ENCODE measurements at regions not wholly inside any gene's neighbourhood (a gene's known extent, or its start where the extent isn't known, plus 50 kb on each side); places are given as distances from the start of the nearest gene placed in this dataset.

DNA sequence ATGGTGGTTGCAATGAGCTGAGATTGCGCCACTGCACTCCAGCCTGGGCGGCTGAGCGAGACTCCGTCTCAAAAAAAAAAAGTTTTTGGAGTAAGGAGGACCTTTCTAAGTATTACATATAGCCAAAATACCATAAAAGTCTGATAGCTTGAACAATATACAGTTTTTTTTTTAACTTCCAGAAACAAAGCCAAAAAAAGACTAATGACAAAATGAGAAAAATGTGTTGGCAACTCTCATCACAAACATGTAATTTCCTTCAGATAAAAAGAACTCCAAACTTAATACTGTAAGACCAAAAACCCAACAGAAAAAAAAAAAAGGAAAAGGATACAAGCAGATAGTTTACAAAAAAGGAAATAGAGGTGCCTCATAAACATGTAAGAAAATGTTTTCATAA lies 68.2 kb upstream of the MED4 start:
- H3K9ac ChIP-seq (replicated peaks; ENCODE audit: extremely low read depth, insufficient read depth, low read length), result no peak overlapping the region
- TF ChIP-seq GATA2 (IDR thresholded peaks at IDR 0.05; ENCODE audit: insufficient read depth, insufficient read length, low read depth, low read length), result no peak
- no peak for TF ChIP-seq EZH2 (IDR thresholded peaks at IDR 0.05; ENCODE audit: borderline replicate concordance, low read depth, low read length, severe bottlenecking)
- TF ChIP-seq, protein P1, sequence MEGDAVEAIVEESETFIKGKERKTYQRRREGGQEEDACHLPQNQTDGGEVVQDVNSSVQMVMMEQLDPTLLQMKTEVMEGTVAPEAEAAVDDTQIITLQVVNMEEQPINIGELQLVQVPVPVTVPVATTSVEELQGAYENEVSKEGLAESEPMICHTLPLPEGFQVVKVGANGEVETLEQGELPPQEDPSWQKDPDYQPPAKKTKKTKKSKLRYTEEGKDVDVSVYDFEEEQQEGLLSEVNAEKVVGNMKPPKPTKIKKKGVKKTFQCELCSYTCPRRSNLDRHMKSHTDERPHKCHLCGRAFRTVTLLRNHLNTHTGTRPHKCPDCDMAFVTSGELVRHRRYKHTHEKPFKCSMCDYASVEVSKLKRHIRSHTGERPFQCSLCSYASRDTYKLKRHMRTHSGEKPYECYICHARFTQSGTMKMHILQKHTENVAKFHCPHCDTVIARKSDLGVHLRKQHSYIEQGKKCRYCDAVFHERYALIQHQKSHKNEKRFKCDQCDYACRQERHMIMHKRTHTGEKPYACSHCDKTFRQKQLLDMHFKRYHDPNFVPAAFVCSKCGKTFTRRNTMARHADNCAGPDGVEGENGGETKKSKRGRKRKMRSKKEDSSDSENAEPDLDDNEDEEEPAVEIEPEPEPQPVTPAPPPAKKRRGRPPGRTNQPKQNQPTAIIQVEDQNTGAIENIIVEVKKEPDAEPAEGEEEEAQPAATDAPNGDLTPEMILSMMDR (IDR thresholded peaks at IDR 0.05; ENCODE audit: extremely low read depth in 1 of 2, insufficient read depth in 1 of 2, low read depth in 1 of 2, low read length in 2 of 2), result no peak
- TF ChIP-seq JUN (IDR thresholded peaks at IDR 0.05; ENCODE audit: borderline replicate concordance, insufficient read depth, insufficient read length, low read depth), result no peak
- TF ChIP-seq MYC (IDR thresholded peaks at IDR 0.05; ENCODE audit: low read depth, low read length), result no peak
- TF ChIP-seq POLR2AphosphoS5 (IDR thresholded peaks at IDR 0.05; ENCODE audit: insufficient read depth, low read depth, low read length), result no peak
- TF ChIP-seq, protein P2, sequence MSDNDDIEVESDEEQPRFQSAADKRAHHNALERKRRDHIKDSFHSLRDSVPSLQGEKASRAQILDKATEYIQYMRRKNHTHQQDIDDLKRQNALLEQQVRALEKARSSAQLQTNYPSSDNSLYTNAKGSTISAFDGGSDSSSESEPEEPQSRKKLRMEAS (IDR thresholded peaks at IDR 0.05; ENCODE audit: insufficient read depth, insufficient read length), result no peak
- TF ChIP-seq FOS (IDR thresholded peaks at IDR 0.05; ENCODE audit: borderline replicate concordance, insufficient read depth, low read length), result no peak
- TF ChIP-seq POLR2A (IDR thresholded peaks at IDR 0.05; ENCODE audit: low read depth, low read length), result no peak
- no peaks in the 10 kb centered on the region for H3K9me1 ChIP-seq (replicated peaks; ENCODE audit: control insufficient read depth, extremely low read depth, insufficient read depth, low read length)
- CTCF ChIA-PET, result interaction anchor here (1.2 to 1.7 kb wide), 2 partner anchors 8 to 50 kb away, joined by 4 read pairs; no protein-coding TSS in a partner anchor
- intact Hi-C loops (cut with micrococcal nuclease) (no loop called here), dilution Hi-C loops (cut with MboI; ENCODE audit: extremely low pct_ligation_motif_present, low sequenced_read_pairs) (no loop called here)
- POLR2A ChIA-PET, result no interaction called here
- FAIRE-seq (no peak), DNase-seq (ENCODE audit: low read depth, low spot score) (peak; percentile 29)
- H3K79me2 ChIP-seq (ENCODE audit: control insufficient read depth, insufficient read depth, low read length), result no peaks in the 10 kb centered on the region
- H3K4me2 ChIP-seq (ENCODE audit: insufficient read depth, low read length), result no peak overlapping the region
- no peak overlapping the region for H3K27ac ChIP-seq (ENCODE audit: insufficient read depth, low read depth, low read length)
- H3K27me3 ChIP-seq (ENCODE audit: control insufficient read depth in 2 of 2, insufficient read depth in 2 of 2, low read length in 2 of 2), result peaks cover 6% of the 10 kb centered on the region in 2 experiments
- H3K36me3 ChIP-seq (ENCODE audit: control insufficient read depth in 2 of 2, extremely low read depth in 1 of 2, insufficient read depth in 2 of 2, low read length in 2 of 2), result no peaks in the 10 kb centered on the region
- no peak overlapping the region for H2AFZ ChIP-seq (ENCODE audit: low read depth, low read length)
- no TSS peak for BruUV-seq (replicated peaks)
- H3K9me3 ChIP-seq (replicated peaks; ENCODE audit: control insufficient read depth, insufficient read depth, low read length), result no peaks in the 10 kb centered on the region
- no peaks in the 10 kb centered on the region for H4K20me1 ChIP-seq (replicated peaks; ENCODE audit: control insufficient read depth, extremely low read depth, insufficient read depth, low read length)
- H3K4me3 ChIP-seq (replicated peaks in 1 of 3; ENCODE audit: insufficient read depth in 1 of 3, low read depth in 1 of 3, low read length in 3 of 3), result no peak overlapping the region
- H3K4me1 ChIP-seq (ENCODE audit: control insufficient read depth, extremely low read depth, insufficient read depth, low read length), result peaks cover 15% of the 10 kb centered on the region
